HG02852 (cell line): ENCODE measurements at regions not wholly inside any gene's neighbourhood (a gene's known extent, or its start where the extent isn't known, plus 50 kb on each side); places are given as distances from the start of the nearest gene placed in this dataset.

Experiments used
- ATAC-seq: cut with Tn5 transposase; IDR thresholded peaks from one replicate; pipeline ENCODE4 v1.9.1; 2021; ENCODE audit warnings: mild to moderate bottlenecking, moderate library complexity; ENCODE audit not compliant: unreplicated experiment

DNA sequence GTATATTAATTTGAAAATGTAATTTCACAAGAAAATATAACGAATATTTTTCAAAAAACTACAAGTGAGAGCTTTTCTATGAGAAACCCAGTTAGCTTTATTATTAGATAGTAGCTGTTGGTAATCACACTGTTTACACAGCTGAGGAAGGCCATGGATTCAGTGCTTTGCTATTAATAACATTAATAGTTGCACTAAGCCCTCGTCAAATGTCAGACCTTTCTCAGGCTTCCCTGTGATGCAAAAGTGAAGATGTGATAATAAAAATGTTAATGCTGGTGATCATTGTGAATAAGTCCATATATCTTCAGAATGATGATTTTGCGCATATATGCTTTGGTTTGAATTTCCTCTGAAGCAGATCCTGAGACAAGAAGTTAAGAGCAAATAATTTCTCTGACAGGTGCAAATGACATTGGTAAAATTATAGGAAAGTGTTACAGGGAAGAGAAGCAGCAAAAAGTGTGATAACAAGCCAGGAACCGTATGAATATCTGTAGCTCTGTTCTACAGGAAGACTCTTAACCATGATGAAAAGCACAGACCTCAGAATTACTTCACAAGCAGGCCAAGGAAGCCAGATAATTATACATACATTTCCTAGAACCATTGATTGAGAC, 56.5 kb upstream of the CNTN6 start:
- no peak for ATAC-seq

- no peak for ATAC-seq
Observed at GRCh38 chr3:1037631-1038030, 55.2 kb upstream of the CNTN6 start.
